Skin epidermis (tissue), 12 donors: ENCODE measurements at regions not wholly inside any gene's neighbourhood (a gene's known extent, or its start where the extent isn't known, plus 50 kb on each side); places are given as distances from the start of the nearest gene placed in this dataset.

ENCODE experiments used
- H3K27ac ChIP-seq, 21 experiments: fragments of 200-600 bp; sonication (generic) in 11 of 21; one replicate each; pipeline ENCODE4 v1.5.0; 2020; ENCODE audit warnings: mild to moderate bottlenecking in 3 of 21, inconsistent platforms in 2 of 21, moderate library complexity in 2 of 21
- H3K4me3 ChIP-seq, 7 experiments: fragments of 200-600 bp; sonication (generic) in 2 of 7; one replicate each; pipeline ENCODE4 v1.5.0; 2020; ENCODE audit warnings: inconsistent platforms in 2 of 7, mild to moderate bottlenecking in 2 of 7, moderate library complexity in 1 of 7

DNA sequence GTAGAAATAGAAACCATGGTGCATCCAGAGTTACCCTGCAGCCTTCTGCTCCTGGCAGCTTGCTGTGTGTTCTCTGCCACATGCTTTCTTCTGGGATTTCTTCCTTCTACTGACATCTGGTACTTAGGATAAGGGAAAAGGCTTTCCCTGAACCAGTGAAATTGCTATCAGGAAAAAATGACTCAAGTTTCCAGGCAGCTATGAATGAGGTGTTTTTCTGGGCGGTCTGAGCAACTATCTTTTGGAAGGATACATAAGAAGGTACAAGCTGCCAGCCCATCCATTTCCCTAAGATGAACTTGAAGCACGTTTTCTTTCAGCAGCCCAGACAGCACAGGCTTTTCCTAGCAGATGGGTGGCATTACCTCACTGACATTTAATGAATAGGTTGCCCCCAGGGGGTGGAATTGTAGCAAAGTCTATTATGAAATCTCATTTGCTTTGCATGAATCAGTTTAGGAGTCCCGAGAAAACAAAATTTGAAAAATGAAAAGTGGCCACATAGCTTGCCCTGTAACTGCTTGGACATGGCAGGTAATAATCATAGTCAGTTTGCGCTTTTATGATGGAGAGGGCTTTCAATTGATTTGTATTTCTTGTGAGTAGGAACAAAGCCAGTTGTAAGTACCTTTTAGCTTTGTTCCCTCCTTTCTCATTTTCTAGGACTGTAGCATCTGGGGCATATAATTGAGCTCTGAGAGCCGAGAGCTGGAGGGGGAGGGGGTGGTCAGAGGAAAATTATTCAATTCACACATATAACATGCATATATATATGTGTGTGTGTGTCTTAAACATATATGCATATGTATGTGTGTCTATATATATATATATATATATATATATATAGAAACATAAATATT lies 108.5 kb downstream of the C9orf152 start:
- no peak overlapping the region for H3K4me3 ChIP-seq
- H3K27ac ChIP-seq = peak overlapping the region in 5 of 21 experiments; percentile 35 to 71 (median 37)

GRCh38 chr9:110101531-110102161 lies 106.3 kb downstream of the C9orf152 start:
- Histone ChIP-seq H3K4me3 (no peak overlapping the region), H3K27ac (peak overlapping the region in 2 of 21 experiments; percentile 51 to 71)

DNA sequence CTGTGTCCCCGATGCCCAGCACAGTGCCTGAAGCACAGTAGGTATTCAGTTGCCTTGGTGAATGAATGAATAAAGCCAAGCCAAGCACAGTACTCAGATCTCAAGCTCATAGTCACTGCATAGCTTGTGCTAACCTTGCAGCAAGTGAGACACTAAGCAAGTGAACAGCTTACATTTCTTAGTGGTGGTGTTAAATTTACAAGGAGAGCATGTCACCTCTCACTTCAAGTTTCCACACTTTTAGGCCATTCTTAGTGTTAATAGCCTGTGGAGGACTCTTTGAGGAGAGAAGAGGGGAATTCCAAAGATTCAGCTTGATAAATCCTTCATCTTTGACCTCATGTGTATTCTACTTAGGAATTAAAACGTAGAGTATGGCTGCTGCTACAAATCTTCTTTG lies 104.7 kb downstream of the C9orf152 start:
- Histone ChIP-seq H3K27ac (peak overlapping the region in 1 of 21 experiments; percentile 42), H3K4me3 (no peak overlapping the region)

DNA sequence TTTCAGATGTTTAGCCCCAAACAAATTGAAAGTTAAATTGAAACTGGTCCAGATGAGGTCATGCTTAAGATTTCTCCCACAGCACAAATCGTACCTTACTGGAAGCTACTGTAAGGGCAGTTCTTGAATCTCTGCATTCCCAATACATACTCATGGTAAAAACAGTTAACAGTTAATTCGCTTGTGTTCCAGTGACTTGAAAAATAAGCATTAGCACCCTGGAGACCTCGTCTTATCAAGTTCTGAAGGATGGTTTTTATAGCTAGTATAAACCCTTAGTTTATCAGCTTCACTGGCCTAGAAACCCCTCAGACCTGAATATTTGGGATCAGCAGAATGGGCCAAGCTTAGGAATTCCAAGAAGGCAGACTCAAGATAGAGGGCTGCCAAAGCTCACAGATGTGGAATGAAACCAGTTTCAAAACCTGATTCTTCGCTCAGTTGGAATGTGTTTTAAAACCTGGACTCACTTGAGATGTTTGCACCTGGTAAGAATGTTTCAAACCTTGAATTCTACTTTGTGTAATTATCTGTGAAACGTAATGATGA lies 103.6 kb downstream of the C9orf152 start:
- H3K27ac ChIP-seq = peak overlapping the region in 1 of 21 experiments; percentile 42
- no peak overlapping the region for H3K4me3 ChIP-seq

- peak overlapping the region in 1 of 21 experiments; percentile 26 for H3K27ac ChIP-seq
- H3K4me3 ChIP-seq = no peak overlapping the region
These were observed 102.9 kb downstream of the C9orf152 start for GRCh38 chr9:110105107-110105506.

DNA sequence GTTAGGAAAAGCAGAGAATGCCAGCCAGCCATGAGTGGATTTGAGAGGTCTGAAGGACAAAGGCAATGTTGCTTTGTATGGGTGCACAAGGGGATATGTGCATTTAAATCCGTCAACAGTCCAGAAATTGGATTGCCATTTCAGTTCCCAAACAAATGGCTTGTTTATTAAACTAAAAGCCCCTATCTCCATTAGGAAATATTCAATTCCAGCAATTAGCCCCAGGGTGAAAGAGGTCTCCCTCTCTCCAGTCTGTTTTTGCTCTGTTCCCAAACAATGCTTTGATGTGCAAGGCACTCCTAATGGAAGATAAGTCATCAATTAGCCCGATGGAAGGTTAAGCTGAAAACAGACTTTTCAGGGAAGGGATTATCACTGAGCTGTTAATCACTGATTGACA lies 101.3 kb downstream of the C9orf152 start:
- no peak overlapping the region for H3K4me3 ChIP-seq
- H3K27ac ChIP-seq = no peak overlapping the region

DNA sequence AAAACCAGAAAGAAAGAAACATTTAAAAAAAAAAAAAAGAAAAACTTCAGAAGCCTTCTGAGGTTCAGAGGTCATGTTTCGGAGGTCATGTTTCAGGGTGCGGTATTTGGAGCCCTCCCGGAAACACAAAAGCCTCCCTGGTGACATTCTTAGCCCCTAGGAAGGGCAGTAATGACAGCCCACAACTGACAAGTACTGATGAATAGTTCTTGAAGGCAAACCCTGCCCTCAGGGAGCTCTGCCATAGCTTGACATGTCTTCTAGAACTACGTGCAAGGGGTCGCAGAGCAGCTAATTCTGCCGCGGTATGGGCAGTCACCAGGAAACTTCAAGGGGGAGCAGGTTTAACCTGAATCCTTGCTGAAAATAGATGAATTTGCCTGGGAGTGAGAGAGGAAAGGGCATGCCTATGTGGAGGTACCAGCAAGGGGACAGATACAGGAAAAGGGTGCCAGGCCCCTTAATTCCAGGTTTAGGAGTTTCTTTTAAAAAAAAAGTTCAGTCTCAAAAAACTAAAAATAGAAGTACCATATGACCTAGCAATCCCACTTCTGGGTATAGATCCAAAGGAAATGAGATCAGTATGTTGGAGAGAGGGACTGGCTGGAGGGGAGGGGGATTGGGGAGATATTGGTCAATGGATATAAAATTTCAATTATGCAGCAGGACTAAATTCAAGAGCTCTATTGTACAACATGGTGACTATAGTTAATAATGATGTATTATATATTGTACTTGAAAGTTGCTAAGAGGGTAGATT lies 98.4 kb downstream of the C9orf152 start:
- Histone ChIP-seq H3K27ac (peak overlapping the region in 1 of 21 experiments; percentile 10), H3K4me3 (no peak overlapping the region)

- Histone ChIP-seq H3K27ac (no peak overlapping the region), H3K4me3 (no peak overlapping the region)
These were observed 97.8 kb downstream of the C9orf152 start for GRCh38 chr9:110110154-110110553.

DNA sequence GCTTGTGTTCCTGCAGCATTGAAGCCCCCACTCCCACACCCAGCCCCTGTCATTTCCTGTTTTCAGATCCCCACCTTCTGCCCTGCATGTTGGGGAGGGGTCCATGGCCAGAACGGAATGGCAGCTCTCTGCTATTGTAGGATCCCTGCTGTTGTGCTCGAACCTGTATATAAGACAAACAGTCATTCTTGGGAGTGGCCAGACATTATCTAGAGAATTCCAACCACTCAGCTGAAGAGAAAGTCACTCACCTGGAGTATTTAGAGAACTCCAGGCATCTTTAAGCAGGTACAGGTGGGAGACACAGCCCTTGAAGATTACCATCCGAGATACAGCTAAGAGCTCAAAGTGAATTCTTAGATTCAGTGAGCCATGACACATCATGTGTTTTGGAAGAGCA lies 96.1 kb downstream of the C9orf152 start:
- Histone ChIP-seq H3K4me3 (no peak overlapping the region), H3K27ac (no peak overlapping the region)

DNA sequence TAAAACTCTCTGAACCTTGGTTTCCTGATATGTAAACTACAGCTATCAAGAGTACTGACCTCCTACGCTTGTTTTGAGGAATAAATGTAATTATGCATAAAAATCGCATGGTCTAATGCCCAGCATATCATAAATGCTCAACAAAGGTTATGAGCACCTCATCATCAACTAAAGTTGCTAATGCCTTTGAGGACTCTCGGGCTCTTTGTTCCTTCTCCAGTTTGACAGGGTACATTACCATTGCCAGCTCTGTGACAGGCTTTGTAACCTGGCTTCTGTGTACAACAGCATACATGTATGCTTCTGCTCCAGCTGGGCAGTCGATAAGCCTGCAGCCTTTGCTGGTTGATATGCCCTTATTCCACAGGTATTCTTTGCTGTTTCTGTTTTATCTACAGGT lies 95.2 kb downstream of the C9orf152 start:
- no peak overlapping the region for H3K27ac ChIP-seq
- H3K4me3 ChIP-seq = no peak overlapping the region

DNA sequence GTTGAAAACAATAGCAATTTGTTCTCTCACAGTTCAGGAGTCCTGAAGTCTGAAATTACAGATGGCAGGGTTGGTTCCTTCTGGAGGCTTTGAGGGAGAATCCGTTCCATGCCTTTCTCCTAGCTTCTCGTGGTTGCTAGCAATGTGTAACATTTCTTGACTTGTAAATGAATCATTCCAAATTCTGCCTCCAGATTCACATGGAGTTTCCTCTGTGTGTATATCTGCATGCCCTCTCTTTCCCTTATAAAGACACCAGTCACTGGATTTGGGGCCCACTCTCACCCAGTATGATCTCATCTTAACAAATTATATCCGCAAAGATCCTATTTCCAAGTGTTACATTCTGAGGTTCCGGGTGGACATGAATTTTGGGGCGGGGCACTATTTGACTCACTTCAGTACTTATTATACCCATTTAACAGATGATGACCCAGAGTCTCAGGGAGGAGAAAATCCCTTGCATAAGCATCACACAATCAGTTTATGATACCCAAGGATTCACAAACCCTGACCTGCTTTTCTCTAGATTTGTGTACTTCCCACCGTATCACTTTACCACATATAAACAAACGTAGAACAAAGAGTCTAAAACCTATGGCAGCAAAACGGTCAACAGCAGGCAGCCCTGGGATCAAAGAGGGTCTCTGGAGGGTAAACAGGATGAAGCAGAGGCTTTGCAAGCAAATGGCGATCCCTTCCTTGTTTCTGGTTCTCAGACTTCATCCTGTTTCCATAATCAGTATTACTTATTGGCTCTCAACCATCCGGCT lies 93.7 kb downstream of the C9orf152 start:
- Histone ChIP-seq H3K27ac (peak overlapping the region in 1 of 21 experiments; percentile 0), H3K4me3 (no peak overlapping the region)

- H3K27ac ChIP-seq = peak overlapping the region in 2 of 21 experiments; percentile 0 to 16
- H3K4me3 ChIP-seq = no peak overlapping the region
These were observed 93.1 kb downstream of the C9orf152 start for GRCh38 chr9:110114859-110115201.

DNA sequence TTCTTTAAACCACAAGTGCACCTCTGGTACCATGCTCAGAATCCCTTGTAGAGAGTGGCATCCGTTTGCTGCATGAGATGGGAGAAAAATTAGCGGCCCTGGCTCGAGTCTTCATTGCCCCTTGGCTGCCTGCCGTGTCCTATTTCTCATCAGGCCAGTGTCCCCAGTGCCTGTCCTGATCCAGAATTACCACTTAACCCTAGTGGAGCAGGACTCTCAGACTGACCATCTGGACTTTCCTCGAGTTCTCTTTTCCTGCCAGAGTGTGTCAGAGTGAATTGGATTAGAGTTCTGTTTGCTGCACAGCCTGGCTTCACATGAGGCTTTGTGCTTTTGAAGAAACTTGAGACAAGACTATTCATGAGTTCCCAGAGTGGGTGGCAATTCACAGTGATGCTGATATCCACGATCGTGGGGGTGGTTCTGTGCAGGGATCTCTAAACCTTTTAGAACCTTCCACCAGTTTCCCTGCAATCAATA lies 92.6 kb downstream of the C9orf152 start:
- Histone ChIP-seq H3K4me3 (no peak overlapping the region), H3K27ac (peak overlapping the region in 3 of 21 experiments; percentile 5 to 18 (median 16))

DNA sequence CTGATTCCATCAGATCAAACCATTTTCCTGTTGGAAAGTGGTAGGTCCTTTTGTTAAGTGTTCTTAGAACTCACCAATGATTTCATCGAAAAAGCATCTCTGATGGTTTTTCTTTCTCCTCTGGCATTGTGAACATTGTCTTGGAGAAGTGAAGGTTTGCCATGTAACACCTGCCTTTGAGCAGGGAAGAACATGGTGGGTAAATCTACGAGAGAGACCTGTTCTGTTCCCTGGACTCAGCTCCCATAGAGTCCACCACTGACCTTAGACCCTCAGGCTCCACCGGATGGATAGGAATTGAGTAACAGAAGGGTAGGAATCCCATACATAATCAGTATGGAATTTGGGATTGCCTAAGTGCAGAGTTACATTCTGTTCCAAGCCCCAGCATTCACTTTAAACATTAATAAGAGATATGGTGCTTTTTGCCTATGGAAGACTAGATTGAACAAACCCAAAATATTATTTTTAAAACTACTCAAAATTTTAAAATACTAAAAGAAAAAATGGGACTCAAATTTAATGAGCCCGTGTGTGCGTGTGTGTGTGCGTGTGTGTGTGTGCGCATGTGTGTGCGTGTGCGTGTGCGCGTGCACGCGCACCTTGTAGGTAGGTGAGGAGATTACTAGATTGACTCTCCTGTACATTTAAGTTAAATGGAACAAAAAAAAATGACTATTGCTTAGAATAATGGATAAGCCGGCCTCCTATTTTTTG lies 92.0 kb downstream of the C9orf152 start:
- no peak overlapping the region for H3K4me3 ChIP-seq
- peak overlapping the region in 2 of 21 experiments; percentile 5 to 18 for H3K27ac ChIP-seq

DNA sequence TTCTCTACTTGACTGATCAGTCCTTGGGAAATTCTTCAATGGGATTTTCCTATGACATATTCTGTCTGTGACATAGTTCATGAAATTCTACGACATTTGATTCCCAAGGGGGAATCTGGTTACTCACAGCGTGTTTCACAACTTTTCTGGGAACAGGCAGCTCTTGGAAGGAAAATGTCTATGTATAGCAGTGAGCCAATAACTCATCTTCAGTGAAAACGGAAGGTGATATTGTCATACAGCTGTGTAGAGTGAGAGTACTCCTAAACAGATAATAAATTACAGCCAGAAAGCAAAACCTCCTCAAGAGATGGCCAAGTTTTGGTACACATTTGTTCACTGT lies 91.4 kb downstream of the C9orf152 start:
- no peak overlapping the region for H3K4me3 ChIP-seq
- H3K27ac ChIP-seq = peak overlapping the region in 1 of 21 experiments; percentile 62

DNA sequence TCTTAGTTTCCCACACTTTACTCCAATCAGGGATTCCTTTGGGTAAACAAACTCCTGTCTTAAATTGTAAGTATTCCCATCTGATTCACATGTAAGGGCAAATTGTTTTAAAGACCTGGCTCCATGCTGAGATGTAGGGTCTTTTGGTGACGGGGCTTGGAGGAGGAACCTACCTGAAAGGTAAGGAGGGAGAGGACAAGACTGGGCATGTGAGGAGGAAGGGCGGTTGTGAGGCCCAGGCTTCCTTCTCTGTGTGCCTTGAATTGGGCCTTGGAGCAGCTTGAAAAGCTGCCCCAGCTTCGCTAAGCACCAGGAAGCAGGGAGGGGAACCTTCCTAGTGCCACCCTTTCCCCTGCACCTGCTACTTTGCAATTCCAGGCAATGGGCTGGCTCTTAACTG lies 86.8 kb downstream of the C9orf152 start:
- Histone ChIP-seq H3K4me3 (no peak overlapping the region), H3K27ac (no peak overlapping the region)

- peak overlapping the region in 2 of 21 experiments; percentile 1 to 72 for H3K27ac ChIP-seq
- no peak overlapping the region for H3K4me3 ChIP-seq
These were observed 84.4 kb downstream of the C9orf152 start for GRCh38 chr9:110123341-110124095.

DNA sequence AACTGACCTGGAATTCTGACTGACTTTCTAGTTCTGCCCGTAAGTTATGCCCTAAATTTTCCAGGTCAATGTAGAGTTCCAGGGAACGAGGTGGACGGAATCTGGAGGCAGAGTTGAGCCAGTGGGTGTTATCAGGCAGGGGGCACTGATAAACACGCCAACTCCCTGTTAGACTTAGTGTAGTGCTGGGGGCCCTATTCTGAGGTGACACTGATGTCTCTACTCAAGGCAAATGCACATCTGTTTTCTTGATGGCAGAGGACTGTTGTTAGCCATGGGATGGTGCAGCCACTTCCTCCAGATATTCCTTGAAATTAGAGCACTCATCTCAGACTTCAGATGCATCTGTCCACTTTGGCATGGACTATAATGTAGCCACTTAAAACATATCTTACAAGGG lies 83.5 kb downstream of the C9orf152 start:
- H3K4me3 ChIP-seq = no peak overlapping the region
- H3K27ac ChIP-seq = peak overlapping the region in 3 of 21 experiments; percentile 38 to 72 (median 58)
